Left ventricle myocardium inferior (tissue), 1 donor: ENCODE measurements at regions not wholly inside any gene's neighbourhood (a gene's known extent, or its start where the extent isn't known, plus 50 kb on each side); places are given as distances from the start of the nearest gene placed in this dataset.

ENCODE experiments used
- DNase-seq: peaks from one replicate; pipeline ENCODE4 v3.0.0-alpha.2; 2020
- H3K27ac ChIP-seq: fragments of 200-600 bp; replicated peaks from 2 replicates; pipeline ENCODE4 v1.8.0; 2021
- H3K27me3 ChIP-seq: fragments of 200-600 bp; 2 replicates; pipeline ENCODE4 v1.8.0; 2021; ENCODE audit warnings: low read depth
- H3K36me3 ChIP-seq: fragments of 200-600 bp; 2 replicates; pipeline ENCODE4 v1.8.0; 2021
- H3K4me1 ChIP-seq: fragments of 200-600 bp; 2 replicates; pipeline ENCODE4 v1.8.0; 2021
- H3K4me3 ChIP-seq: fragments of 200-600 bp; 2 replicates; pipeline ENCODE4 v1.8.0; 2021; ENCODE audit warnings: mild to moderate bottlenecking, moderate library complexity
- H3K9me3 ChIP-seq: fragments of 200-600 bp; replicated peaks from 2 replicates; pipeline ENCODE4 v1.8.0; 2021
- intact Hi-C: fragments of 100-400 bp; cut with micrococcal nuclease; formaldehyde crosslinking; loops from one replicate; pipeline ENCODE4 v1.11.0; 2022
- TF ChIP-seq, protein P1 (sequence below): fragments of 200-600 bp; IDR thresholded peaks from 2 replicates; pipeline ENCODE4 v1.8.0; 2021; ENCODE audit warnings: antibody characterized with exemption, mild to moderate bottlenecking, borderline replicate concordance
- donor health status: DM: no; HTN: yes; CAD: no; lungs with severe emphysema.

GRCh38 chr2:107111623-107112022, 225.7 kb upstream of the ST6GAL2 start:
- Histone ChIP-seq H3K9me3 (no peaks in the 10 kb centered on the region), H3K4me3 (no peak overlapping the region), H3K27ac (no peak overlapping the region), H3K27me3 (no peaks in the 10 kb centered on the region), H3K36me3 (no peaks in the 10 kb centered on the region), H3K4me1 (no peaks in the 10 kb centered on the region)
- no peak for DNase-seq
- TF ChIP-seq, protein P1, sequence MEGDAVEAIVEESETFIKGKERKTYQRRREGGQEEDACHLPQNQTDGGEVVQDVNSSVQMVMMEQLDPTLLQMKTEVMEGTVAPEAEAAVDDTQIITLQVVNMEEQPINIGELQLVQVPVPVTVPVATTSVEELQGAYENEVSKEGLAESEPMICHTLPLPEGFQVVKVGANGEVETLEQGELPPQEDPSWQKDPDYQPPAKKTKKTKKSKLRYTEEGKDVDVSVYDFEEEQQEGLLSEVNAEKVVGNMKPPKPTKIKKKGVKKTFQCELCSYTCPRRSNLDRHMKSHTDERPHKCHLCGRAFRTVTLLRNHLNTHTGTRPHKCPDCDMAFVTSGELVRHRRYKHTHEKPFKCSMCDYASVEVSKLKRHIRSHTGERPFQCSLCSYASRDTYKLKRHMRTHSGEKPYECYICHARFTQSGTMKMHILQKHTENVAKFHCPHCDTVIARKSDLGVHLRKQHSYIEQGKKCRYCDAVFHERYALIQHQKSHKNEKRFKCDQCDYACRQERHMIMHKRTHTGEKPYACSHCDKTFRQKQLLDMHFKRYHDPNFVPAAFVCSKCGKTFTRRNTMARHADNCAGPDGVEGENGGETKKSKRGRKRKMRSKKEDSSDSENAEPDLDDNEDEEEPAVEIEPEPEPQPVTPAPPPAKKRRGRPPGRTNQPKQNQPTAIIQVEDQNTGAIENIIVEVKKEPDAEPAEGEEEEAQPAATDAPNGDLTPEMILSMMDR = no peak
- intact Hi-C loops = no loop called here

- Histone ChIP-seq H3K9me3 (no peaks in the 10 kb centered on the region), H3K4me3 (no peak overlapping the region), H3K36me3 (no peaks in the 10 kb centered on the region), H3K27me3 (no peaks in the 10 kb centered on the region), H3K4me1 (no peaks in the 10 kb centered on the region), H3K27ac (no peak overlapping the region)
- TF ChIP-seq, protein P1 = no peak
- intact Hi-C loops = no loop called here
- DNase-seq = no peak
These were observed 226.6 kb upstream of the ST6GAL2 start for GRCh38 chr2:107112561-107112960.

DNA sequence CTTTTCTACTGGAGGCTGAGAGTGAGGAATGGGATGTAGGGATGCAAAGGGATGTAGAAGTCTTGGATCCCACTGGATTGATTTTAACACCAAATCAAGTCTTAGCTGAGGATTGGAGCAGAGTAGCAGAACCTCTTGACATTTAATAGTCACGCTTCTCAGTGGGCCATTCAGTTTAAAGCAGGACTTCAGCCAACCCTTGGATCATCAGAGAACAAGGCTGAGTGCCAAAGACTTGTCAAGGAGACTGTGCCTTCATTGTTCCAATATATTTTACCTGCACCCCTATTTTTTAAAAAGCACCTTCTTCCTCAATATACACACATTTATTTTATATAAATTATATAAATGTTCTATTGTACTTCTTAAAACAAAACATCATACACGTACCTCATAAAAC, 242.4 kb upstream of the ST6GAL2 start:
- no peaks in the 10 kb centered on the region for H3K4me1 ChIP-seq
- H3K27me3 ChIP-seq = no peaks in the 10 kb centered on the region
- H3K27ac ChIP-seq = no peak overlapping the region
- no peaks in the 10 kb centered on the region for H3K36me3 ChIP-seq
- H3K4me3 ChIP-seq = no peak overlapping the region
- intact Hi-C loops = no loop called here
- no peaks in the 10 kb centered on the region for H3K9me3 ChIP-seq
- no peak for DNase-seq
- TF ChIP-seq, protein P1 = no peak

DNA sequence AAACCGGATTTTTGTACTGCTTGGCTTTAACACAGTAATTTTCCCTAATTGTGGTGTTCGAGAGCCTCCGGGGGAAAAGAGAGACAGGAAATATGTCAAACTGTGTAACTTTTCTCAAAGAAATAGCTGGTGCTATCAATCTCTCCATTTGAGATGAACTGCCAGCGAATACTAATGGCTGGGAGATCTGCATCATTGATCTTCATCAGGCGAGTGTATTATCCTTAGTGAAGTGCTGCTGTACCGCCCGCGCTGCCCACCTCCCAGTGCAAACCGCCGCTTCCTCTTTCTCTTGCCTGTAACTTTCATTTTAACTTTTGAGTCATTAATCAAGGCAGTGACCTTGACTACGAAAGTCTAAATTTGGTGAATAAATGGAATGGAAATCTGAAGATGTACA, 246.1 kb upstream of the ST6GAL2 start:
- Histone ChIP-seq H3K4me1 (no peaks in the 10 kb centered on the region), H3K4me3 (no peak overlapping the region), H3K9me3 (peaks cover 5% of the 10 kb centered on the region), H3K36me3 (no peaks in the 10 kb centered on the region), H3K27me3 (no peaks in the 10 kb centered on the region), H3K27ac (no peak overlapping the region)
- intact Hi-C loops = no loop called here
- TF ChIP-seq, protein P1 = no peak
- no peak for DNase-seq

DNA sequence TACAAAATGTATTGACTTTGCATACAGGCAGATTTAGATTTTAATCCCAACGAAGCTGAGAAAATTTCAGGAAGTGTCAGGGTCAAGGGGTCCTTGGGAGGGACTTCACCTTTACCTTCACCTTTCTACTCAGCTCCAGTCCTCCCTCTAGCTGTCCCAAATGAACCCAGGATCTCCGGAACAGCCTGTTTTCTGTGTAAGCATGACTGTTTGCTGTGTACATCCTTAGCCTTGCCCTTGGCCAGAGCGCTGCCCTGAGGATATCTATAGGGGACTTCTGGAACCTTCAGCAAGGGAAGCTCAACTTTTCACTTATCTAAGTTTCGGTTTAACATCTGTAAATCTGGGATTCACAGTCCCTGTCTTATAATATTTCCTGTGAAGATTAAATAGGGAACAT, 246.8 kb upstream of the ST6GAL2 start:
- no peak overlapping the region for H3K4me3 ChIP-seq
- TF ChIP-seq, protein P1 = no peak
- intact Hi-C loops = no loop called here

DNA sequence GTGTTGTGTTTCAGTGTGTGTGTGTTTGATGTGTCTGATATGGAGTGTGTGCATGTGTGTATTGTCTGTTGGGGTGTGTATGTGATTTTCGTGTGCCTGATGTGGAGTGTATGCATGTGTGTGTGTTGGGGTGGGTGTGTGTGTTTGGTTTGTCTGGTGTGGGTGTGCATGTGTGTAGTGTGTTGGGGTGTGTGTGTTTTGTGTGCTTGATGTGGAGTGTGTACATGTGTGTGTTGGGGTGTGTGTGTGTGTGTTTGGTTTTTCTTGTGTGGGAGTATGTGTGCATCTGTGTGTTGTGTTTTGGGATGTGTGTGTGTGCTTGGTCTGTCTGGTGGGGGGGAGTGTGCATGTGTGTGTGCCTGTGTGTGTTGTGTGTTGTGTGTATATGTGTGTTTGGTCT, 247.4 kb upstream of the ST6GAL2 start:
- no peaks in the 10 kb centered on the region for H3K36me3 ChIP-seq
- intact Hi-C loops = no loop called here

More for the DNA sequence above, 246.8 kb upstream of the ST6GAL2 start:
- no peak for DNase-seq
- H3K27ac ChIP-seq = no peak overlapping the region
- no peaks in the 10 kb centered on the region for H3K36me3 ChIP-seq
- peaks cover 5% of the 10 kb centered on the region for H3K9me3 ChIP-seq
- H3K4me1 ChIP-seq = no peaks in the 10 kb centered on the region
- H3K27me3 ChIP-seq = no peaks in the 10 kb centered on the region

More for the DNA sequence above, 247.4 kb upstream of the ST6GAL2 start:
- Histone ChIP-seq H3K27me3 (no peaks in the 10 kb centered on the region), H3K27ac (no peak overlapping the region), H3K4me3 (no peak overlapping the region), H3K9me3 (peaks cover 5% of the 10 kb centered on the region), H3K4me1 (no peaks in the 10 kb centered on the region)
- TF ChIP-seq, protein P1 = no peak
- DNase-seq = no peak
